GM21367 (cell line): ENCODE measurements at regions not wholly inside any gene's neighbourhood (a gene's known extent, or its start where the extent isn't known, plus 50 kb on each side); places are given as distances from the start of the nearest gene placed in this dataset.
"Not testable (repeated sequence)": the region's sequence is repeated elsewhere in the genome, so short reads cannot be mapped to it uniquely, and the experiment has no call there.

Source experiments
- ATAC-seq: cut with Tn5 transposase; IDR thresholded peaks from one replicate; pipeline ENCODE4 v1.9.1; 2021; ENCODE audit not compliant: unreplicated experiment

DNA sequence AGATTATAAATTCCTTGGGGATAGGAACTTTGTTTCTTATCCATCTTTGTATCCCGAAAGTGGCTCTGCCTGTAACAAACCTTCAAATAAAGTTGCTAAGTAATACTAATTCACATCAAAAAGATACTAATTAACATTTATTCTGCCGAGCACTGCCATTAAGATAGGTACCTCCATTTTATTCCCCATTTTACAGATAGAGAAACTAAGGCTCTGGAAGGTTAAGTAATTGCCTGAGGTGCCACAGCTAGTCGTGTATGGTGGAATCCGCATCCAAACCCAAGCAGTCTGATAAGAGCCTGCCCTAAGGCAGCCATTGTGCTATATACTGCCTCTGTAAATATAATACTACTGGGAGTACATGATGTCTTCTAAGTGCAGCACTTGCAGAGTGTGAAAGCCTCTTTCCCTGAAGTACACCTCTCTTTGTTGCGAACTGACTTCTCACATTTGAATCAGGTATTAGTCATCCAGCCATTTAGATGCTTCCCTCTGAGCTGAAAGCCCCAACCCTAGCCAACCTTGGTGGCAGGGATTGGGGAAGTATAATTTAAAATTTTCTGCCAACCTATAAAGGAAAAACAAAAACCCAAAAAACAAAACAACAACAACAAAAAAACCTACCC is 78.5 kb upstream of the CHD2 start:
- no peak for ATAC-seq

DNA sequence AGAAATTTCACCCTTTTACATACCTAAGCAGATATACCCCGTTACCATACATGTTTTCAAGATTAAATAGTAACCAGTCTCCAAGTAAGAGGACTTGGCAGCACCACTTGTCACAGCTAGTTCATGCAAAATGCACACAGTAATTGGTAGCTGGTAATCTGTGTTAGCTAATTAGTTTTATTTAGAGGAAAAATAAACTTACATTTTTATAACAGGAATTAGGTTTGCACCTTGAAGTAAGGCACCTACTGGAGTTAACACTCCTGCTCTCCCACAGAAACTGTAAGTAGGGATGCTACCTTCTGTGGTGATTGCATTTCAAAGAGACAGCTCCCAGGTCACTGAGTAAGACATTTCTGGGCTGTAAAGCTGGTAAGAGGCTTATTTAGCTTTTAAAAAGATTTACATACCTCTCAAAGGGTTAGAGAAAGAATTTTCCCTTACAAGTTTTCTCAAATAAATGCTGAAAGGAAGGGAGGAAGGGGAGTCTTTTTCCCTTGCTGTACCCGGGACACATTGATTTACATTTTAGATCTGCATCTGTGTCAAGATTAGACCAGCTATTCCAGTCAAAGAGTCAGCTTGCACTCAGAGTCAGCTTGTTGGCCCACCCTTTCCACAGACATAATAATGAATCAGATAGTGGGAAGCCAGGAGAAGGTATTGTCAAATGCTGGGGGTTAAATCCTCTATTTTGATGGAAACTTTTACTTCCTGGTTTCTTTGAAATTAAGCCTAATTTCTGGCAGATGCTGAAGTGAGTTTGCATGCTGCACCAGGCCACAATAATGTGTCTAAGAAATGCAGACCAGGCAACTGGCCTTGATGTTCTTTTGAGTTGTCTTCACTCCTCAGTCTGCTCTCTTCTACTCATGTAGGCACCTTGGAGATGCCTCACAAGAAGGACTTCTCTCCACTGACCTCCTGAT is 77.6 kb upstream of the CHD2 start:
- no peak for ATAC-seq

DNA sequence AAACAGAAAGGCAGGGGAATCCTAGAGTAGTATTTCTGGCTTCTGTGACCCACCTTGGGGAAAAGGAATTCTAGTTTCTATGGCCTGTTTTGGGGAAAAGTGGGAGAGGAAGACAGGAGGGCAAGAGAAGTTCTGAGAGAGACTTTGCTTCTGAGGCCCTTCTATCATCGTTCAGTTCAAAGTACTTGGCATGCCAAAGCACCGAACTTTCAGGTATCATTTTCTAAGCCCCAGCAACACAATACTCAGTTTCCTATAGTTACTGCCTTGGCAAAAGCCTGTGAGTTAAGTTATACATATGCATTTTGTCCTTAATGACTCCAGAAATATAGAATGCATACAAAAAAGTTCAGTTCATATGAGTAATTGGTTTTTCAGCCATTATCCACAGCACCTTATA is 74.1 kb upstream of the CHD2 start:
- ATAC-seq: no peak

DNA sequence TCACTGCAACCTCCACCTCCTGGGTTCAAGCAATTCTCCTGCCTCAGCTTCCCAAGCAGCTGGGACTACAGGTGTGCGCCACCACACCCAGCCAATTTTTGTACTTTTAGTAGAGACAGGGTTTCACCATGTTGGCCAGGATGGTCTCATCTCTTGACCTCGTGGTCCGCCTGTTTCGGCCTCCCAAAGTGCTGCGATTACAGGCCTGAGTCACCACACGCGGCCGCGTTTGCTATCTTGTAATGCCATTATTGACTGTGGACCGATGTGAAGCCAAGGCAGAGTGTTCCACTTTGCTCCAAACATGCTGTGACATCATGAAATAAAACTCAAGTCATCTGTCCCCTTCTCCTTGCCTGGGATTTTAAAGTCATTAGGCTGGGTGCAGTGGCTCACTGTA is 72.1 kb upstream of the CHD2 start:
- ATAC-seq: not testable (repeated sequence)

DNA sequence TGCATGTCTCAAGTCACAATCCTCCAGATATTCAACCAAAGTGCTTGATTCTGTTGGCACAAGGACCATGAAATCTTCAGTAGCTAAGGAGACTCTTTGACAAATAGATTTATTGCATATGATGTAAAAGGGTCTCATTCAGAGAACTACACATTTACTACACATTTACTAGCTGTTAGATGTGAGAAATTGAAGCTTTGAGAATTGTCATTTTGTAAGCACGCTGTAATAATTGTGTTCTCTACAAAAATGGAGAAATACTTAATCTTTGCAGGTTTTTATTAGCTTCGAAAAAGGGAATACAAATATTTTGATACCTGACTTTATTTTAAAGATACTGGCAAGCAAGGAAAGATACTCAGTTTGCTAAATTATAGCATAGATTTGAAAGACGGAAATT is 70.2 kb upstream of the CHD2 start:
- ATAC-seq: no peak

DNA sequence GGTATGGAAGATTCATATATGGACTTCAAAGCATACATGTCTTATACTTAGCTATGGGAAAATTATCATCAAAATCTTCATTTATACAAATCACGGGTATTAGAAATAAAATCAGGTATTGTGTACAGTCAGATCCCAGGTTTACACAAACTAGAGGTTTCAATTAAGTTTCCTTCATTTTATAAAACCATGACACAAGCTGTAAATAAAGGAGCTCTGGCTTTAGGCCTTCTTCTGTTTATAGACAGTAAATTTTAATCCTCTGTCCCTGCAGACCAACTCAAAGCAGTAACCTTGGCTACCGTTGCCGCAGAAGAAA is 68.8 kb upstream of the CHD2 start:
- ATAC-seq: no peak

DNA sequence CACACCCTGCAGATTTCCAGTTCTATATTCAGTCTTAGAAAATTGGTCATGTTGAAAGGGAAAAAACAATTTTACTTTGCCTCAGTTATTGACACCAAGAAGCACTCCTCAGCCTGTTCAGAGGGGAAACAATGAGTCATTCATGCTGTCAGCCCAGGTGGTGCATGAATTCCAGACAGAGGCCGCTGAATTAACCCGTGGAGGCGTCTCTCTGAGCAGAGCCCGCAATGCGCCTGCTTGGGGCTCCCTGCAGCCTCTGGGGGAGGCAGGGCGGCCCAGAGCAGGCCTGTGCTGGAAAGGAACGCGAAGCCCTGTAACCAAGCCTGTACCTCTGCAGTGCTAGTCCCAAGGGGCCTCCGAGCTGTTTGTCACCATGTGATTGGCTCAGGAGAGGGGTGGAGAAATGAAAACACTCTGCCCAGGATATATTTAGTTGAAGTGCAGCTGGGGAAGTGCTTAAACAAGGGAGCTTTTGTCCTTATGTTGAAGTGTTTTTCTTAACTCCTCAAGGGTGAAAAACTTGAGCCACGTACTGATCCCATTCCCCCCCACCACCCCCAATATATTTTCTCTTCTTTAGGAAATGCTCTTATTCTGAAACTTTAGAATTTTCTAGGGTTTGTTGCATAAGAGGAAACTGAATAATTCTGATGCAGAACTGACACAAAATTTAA is 68.3 kb upstream of the CHD2 start:
- ATAC-seq: peak; percentile 95

DNA sequence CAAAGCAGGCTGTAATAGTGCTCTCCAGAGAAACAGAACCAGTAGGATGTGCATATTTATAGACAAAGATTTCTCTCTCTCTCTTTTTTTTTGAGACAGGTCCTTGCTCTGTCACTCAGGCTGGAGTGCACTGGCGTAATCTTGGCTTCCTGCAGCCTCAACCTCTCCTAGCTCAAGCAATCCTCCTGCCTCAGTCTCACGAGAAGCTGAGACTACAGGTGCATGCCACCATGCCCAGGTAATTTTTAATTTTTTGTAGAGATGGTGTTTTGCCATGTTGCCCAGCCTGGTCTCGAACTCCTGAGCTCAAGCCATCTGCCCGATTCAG is 67.1 kb upstream of the CHD2 start:
- ATAC-seq: no peak

DNA sequence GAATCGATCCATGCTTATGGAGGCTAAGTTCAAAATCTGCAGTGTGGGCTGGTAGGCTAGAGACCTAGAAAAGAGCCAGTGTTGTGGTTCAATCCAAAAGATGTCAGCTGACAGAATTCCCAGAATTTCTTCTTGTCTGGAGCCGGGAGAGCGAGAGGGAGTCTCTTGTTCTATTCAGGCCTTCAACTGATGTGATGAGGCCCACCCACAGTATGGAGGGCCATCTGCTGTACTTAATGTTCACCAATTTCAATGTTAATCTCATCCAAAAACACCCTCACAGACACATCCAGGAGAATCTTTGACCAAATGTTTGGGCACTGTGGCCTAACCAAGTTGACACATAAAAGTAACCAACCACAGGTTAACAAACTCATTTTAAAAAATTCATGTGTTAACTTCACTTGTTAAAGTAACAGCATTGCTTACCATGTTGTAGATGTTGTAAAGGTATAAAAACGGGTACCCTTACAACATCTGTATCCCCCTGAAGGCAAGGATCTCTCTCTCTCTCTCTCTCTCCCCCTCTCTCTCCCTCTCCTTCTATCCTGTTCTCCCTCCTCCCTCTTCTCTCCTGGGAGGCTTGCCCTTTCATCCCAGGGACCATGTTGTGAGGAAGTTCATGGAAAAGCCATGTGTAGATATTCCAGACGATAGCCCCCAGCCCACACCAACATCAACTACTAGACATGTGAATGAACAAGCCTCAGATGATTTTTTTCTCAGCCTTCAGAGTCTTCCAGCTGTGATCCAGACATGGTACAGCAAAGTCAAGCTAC is 66.4 kb upstream of the CHD2 start:
- ATAC-seq: no peak

DNA sequence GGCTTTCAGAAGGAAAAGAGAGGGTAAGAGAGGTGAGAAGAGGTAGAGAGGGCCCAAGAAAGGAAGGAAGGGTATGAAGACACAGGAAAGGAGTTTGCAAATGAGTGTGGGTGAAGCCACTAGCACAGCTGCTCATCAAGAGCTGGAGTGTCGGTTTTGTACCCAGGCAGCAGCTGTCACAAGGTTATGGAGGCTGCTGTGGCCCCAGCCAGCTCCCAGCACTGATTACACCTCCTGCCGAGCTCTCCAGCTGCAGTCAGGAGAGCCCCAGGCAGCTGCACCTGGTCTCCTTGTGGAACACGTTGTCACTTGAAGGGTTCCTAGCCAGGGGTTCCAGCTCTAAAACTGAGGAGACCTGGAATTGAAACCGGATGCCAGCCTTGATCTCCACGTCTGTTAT is 60.4 kb upstream of the CHD2 start:
- peak; percentile 82 for ATAC-seq

DNA sequence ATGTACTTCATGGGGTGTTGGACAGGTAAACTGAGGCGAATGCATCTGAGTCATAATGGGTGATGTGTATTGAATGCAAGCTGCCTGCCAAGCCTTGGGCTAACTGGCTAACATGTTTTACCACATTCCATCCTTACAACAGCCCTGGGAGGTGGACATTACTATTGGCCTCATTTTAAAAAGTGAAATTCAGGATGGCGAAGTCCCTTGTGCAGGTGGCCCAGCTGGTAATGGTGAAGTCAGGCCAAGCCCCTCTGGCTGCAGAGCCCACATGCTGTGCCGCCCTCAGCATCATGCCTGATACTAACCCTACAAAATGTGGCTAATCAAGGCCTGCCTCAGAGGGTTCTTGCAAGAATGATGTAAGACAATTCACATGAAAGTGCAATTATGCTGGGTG is 60.0 kb upstream of the CHD2 start:
- no peak for ATAC-seq

DNA sequence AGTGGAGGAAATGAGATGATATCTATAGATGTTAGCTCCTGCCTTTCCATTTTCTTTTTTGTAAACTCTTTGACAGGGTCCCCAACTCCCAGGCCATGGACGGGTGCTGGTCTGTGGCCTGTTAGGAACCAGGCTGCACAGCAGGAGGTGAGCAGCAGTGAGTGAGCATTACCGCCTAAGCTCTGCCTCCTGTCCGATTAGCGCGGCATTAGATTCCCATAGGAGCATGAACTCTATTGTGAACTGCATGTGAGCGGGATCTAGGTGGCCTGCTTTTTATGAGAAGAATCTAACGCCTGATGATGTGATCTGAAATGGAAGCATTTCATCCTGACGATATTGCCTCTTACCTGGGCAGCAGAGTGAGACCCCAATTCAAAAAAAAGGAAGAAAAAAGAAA is 56.8 kb upstream of the CHD2 start:
- no peak for ATAC-seq

DNA sequence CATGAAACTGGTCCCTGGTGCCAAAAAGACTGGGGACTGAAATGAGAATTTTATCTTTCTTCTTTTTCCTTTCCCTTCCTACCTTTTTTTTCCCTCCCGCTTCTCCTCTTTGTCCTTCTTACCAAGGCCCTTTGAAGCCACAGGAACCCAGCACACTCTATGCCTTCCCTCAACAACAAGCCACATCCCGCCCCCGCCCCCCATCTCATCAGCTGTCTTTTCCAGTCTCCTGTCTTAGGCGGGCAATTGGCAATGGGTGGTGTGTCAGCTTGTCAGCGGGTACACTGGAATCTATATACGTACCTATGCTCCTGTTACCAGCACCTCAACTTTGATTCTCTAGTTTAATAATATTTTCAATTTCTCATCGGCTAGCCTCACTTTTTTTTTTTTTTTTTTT is 56.3 kb upstream of the CHD2 start:
- ATAC-seq: no peak

DNA sequence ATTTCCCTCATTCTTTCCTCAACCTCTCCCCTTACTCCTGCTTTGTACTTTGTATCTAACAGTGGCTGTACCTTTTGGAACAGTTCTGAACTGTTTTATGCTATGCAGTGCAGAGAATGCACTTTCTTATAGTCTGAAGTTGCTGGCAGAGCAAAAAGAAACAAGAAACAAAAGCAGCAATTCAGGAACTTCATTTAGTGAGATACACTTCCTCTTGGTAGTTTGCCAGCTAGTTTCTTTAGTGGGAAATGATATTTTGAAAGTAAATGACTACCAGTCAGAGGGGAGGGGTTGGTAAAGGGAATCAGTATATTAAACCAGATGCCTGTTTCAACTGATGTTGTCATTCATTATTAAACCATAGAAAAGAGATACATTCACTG is 55.0 kb upstream of the CHD2 start:
- ATAC-seq: peak; percentile 52

DNA sequence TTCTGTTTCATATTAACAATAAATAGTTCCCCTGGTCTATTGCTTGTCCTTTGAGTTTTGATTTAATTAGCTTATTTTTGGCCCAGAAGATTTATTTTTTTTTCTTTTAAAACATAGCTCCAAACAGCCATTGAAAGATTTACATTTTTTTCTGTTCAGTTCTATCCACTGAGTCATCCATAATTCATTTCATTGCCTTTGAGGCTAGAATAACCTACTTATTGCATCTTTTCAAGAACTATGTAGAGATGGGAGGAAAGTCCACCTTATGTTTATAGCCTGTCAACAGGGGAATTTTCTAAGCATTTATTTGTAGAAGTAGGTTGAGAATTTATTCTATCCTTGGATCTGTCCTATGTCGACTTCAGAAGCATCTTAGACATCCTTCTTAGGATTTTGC is 53.4 kb upstream of the CHD2 start:
- ATAC-seq: no peak

DNA sequence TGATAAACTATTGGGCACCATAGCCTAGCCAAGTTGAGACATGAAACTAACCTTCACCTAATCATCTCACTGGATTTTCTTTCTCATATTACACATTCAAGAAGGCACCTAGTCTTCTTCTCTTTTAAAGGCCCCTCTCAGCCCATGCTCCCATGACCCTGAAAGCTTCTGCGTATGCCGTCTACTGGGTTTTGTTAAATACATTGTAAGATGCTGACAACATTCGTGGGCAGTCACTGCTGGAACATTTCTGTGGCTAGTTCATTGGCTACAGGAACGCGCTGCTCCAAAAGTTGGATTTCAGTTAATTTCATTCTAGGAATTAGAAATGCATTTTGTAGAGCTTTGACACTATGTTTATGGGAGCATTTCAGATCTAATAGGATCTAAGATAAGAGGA is 52.3 kb upstream of the CHD2 start:
- ATAC-seq: no peak

DNA sequence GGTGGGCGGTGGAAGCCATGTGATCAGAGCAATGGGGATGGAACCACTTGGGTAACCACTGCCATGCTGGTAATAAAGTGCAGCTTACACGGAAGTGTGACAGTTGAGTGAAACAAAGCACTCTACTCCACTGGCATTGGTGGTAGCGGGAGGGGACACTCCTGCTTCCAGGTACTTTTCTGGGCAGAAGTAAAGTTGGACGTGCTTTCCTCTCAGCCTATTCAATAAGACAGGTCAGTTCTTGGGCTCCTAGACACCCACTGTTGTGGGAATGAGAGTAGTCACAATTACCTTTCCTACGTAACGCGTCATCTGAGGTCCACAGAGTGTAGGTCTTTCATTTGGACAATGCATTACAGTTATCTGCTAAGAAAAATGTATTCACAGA is 51.7 kb upstream of the CHD2 start:
- ATAC-seq: no peak

DNA sequence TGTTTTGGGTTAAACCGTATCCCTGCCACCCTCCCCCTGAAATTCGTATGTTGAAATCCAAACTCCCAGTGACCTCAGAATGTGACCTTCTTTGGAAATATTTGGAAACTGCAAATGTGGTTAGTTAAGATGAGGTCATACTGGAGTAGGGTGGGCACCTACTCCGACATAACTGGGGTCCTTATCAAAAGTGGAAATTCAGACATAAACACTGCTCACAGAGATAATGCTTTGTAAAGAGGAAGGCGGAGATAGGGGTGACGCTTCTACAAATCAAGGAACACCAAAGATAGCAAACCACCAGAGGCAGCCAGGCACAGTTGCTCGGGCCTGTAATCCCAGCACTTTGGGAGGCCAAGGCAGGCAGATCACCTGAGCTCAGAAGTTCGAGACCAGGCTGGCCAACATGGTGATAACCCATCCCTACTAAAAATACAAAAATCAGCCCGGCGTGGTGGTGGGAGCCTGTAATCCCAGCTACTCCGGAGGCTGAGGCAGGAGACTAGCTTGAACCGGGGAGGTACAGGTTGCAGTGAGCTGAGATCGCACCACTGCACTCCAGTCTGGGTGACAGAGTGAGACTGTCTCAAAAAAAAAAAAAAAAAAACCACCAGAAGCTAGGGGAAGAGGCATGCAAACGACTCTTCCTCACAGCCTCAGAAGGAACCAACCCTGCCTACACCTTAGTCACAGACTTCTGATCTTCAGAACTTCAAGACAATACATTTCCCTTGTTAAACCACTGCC is 51.1 kb upstream of the CHD2 start:
- peak; percentile 70 for ATAC-seq

DNA sequence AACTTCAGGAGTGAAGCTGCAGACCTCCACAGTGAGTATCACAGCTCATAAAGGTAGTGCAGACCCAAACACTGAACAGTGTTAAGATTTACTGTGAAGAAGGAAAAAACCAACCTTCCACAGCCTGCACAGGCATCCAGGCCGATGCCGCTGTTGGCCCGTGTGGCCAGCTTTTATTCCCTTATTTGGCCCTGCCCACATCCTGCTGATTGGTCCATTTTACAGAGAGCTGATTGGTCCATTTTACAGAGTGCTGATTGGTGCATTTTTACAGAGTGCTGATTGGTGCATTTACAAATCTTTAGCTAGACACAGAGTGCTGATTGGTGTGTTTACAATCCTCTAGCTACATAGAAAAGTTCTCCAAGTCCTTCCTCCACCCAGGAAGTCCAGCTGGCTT is 49.9 kb upstream of the CHD2 start:
- ATAC-seq: not testable (repeated sequence)
